IgD-negative memory B cell (primary cell): ENCODE measurements at regions not wholly inside any gene's neighbourhood (a gene's known extent, or its start where the extent isn't known, plus 50 kb on each side); places are given as distances from the start of the nearest gene placed in this dataset.
"Not testable (repeated sequence)": the region's sequence is repeated elsewhere in the genome, so short reads cannot be mapped to it uniquely, and the experiment has no call there.

Experiments
- H3K27ac Mint-ChIP-seq, 3 donors: one replicate each; pipeline ENCODE4 v1.8.0; 2020 to 2022; ENCODE audit warnings: mild to moderate bottlenecking in 3 of 3, mixed read lengths in 3 of 3, moderate library complexity in 1 of 3
- H3K27me3 Mint-ChIP-seq: one replicate; pipeline ENCODE4 v1.8.0; 2021; ENCODE audit warnings: mixed read lengths
- H3K36me3 Mint-ChIP-seq: one replicate; pipeline ENCODE4 v1.8.0; 2020; ENCODE audit warnings: mild to moderate bottlenecking, mixed read lengths
- H3K4me1 Mint-ChIP-seq, 3 donors: one replicate each; pipeline ENCODE4 v1.8.0; 2020 to 2022; ENCODE audit warnings: mixed read lengths in 3 of 3, mild to moderate bottlenecking in 1 of 3
- H3K4me3 Mint-ChIP-seq, 4 donors: one replicate each; pipeline ENCODE4 v1.8.0; 2020 to 2022; ENCODE audit warnings: mild to moderate bottlenecking in 4 of 4, mixed read lengths in 4 of 4, moderate library complexity in 3 of 4
- H3K9me3 Mint-ChIP-seq, 3 donors: one replicate each; pipeline ENCODE4 v1.8.0; 2020 to 2021; ENCODE audit warnings: mixed read lengths in 3 of 3, mild to moderate bottlenecking in 1 of 3

DNA sequence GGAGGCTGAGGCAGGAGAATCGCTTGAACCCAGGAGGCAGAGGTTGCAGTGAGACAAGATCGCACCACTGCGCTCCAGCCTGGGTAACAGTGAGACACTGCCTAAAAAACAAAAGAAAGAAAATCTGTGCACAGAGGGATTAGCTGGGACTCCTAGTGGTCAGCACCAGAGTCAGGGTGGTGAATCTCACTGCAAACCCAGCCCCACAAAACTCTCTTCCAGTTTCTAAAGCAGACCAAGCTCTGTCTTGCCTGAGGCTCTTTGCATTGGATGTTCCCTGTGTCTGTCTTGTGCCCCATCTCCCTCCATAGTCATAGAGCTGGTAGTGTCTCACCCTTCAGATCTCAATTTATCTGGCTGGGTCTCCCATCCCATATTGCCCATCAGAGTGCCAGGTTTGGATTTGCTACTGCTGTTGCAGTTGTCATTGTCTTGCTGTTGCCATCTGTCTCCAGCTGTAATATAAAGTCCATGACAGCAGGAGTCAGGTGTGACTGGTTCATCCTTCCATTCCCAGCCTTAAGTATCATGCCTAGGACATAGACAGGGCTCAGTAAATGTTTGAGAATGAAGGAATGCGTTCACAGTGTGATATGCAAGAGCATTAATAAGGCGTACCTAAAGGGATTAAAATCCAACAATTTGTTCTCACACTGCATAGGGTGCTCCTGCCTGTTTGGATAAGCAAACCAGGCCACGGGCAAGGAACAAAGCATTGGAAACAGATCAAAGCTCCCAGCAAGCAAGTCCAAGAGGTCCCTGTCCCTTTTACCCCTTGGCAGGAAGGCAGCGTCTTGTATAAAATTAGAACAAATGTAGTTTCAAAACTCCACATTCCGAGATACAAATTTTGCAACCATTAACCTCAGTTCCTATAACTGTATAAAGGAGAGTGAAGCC lies 614.6 kb upstream of the CDH5 start:
- Mint-ChIP-seq H3K27ac (no peak overlapping the region), H3K9me3 (peaks cover 8 to 10% (median 8%) of the 10 kb centered on the region in 3 donors), H3K4me1 (no peaks in the 10 kb centered on the region), H3K36me3 (no peaks in the 10 kb centered on the region), H3K4me3 (no peak overlapping the region), H3K27me3 (no peaks in the 10 kb centered on the region)

DNA sequence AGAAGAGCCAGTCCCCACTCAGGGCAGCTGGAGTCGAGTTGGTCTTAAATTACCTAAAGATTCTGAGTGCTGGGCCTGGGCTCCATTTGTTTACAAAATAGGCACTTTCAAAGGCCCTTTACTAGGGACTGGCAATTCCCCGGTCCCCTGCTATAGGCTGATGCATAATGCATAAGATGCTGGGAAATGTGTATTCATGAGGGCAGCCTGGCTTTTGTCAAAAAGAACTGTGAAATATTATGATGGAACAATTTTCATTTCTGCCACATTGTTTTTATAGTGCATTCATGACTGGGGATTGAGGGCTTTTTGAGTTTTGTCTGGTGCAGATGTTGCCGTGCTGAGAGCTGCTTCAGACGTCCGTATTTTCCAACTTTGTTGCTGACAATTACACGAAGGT lies 617.0 kb upstream of the CDH5 start:
- Mint-ChIP-seq H3K27ac (no peak overlapping the region), H3K27me3 (no peaks in the 10 kb centered on the region), H3K4me3 (no peak overlapping the region), H3K9me3 (peaks cover 5 to 8% (median 6%) of the 10 kb centered on the region in 3 donors), H3K36me3 (peaks cover 2% of the 10 kb centered on the region), H3K4me1 (no peaks in the 10 kb centered on the region)

DNA sequence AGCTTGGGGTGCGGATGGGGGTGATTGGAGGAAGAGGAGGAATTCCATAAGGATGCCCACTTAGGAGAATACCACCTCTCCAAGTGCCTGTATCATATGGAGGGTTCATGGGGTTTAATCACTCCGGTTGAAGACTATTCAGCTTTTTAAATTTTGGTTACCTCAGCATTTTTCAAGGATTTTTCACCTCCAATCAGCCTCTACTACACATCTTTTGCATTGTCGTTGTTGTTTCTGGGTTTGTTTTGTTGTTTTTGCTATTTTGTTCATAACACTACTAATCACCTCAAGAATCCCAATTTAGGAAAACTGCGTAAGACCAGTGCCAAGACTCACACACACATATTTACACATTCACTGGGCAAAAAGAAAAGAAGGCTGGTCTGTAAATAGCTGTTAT lies 619.5 kb upstream of the CDH5 start:
- Mint-ChIP-seq H3K9me3 (peaks cover 0 to 3% (median 1%) of the 10 kb centered on the region in 3 donors), H3K4me1 (no peaks in the 10 kb centered on the region), H3K36me3 (peaks cover 2% of the 10 kb centered on the region), H3K27ac (no peak overlapping the region), H3K27me3 (no peaks in the 10 kb centered on the region), H3K4me3 (no peak overlapping the region)

DNA sequence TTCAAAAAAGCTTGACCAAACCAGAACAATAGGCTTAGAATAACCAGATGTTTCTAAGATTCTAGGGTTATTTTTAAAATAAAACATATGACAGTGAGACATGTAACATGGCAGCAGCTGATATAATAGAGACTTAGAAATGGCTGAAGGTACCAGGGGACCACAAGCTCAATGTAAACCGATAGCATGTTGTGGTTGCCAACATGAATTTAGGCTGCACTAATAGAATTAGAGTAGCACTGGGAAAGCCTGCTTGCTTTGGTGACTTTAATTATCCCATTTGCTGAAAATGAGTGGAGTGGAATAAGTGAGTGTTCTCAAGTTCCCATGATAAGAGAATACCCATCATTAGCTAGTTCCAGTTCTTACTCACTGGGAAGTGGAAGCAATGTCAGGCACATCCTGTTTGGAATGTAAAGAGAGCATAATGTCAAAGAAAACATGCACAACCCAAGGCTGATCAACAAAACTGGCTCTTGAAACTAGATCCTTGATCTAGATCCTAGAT lies 621.2 kb upstream of the CDH5 start:
- Mint-ChIP-seq H3K27me3 (no peaks in the 10 kb centered on the region), H3K36me3 (peaks cover 2% of the 10 kb centered on the region), H3K9me3 (peaks cover 0 to 3% (median 1%) of the 10 kb centered on the region in 3 donors), H3K4me3 (no peak overlapping the region), H3K27ac (no peak overlapping the region), H3K4me1 (no peaks in the 10 kb centered on the region)

DNA sequence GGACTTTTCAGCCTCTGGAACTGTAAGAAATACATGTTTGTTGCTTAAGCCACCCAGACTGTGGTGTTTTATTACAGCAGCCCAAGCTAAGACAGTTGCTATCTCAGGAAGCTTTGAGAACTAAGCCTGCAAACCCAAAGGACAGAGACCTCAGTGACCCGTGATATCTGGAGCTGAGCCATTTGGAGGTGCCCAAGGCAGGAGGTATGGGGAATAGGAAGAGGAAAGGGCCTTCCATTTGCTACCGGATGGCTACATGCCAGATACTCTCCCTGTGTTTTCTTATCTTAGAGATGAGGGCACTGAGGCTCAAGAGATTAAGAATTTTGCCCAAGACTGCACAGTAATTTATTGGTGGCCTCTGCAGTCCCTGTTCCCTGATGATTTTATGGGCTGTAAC lies 622.1 kb upstream of the CDH5 start:
- no peak overlapping the region for H3K4me3 Mint-ChIP-seq
- no peaks in the 10 kb centered on the region for H3K27me3 Mint-ChIP-seq
- H3K27ac Mint-ChIP-seq, result no peak overlapping the region
- peaks cover 2% of the 10 kb centered on the region for H3K36me3 Mint-ChIP-seq
- H3K4me1 Mint-ChIP-seq, result no peaks in the 10 kb centered on the region
- peaks cover 0 to 5% (median 3%) of the 10 kb centered on the region in 3 donors for H3K9me3 Mint-ChIP-seq

DNA sequence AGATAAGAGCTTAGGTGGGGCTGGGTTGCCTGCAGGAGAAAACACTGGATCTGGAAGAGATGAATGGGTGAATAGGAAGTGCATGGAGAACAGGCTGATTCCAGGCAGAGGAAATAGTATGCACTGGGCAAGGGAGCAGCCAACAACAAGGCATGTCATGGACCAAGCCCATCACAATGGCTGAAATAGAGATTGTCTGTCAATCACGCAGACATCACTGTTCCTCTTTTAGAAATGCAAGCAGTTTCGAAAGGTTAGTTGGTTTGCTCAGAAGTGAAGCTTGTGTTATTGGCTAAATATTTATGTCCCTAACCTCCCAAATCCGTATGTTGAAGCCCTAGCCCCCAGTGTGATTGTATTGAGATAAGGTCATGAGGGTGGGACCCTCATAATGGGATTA lies 621.7 kb upstream of the CDH11 start:
- Mint-ChIP-seq H3K36me3 (peaks cover 2% of the 10 kb centered on the region), H3K4me3 (no peak overlapping the region), H3K4me1 (no peaks in the 10 kb centered on the region), H3K9me3 (peaks cover 0 to 10% (median 3%) of the 10 kb centered on the region in 3 donors), H3K27me3 (no peaks in the 10 kb centered on the region), H3K27ac (no peak overlapping the region)

DNA sequence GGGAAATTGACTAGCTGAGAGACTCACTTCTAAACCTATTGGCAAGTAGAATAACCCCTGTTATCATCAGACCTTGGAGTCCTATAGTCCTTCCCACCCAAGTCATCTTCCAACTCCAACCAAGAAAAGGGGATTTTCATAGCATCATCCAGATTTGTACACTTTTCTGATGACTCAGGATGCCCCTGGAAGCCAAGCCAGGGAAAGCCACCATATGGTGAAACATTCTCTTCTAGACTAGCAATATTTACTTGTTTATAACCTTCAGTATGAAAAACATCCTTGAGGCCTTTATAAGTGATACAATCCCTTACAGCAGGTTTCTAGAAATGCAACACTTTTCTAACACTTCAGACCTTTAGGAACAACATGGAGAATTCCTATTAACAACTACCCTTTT lies 618.8 kb upstream of the CDH11 start:
- H3K4me1 Mint-ChIP-seq, result no peaks in the 10 kb centered on the region
- H3K27ac Mint-ChIP-seq, result no peak overlapping the region
- H3K36me3 Mint-ChIP-seq, result no peaks in the 10 kb centered on the region
- no peak overlapping the region for H3K4me3 Mint-ChIP-seq
- peaks cover 0 to 10% (median 2%) of the 10 kb centered on the region in 3 donors for H3K9me3 Mint-ChIP-seq
- no peaks in the 10 kb centered on the region for H3K27me3 Mint-ChIP-seq

DNA sequence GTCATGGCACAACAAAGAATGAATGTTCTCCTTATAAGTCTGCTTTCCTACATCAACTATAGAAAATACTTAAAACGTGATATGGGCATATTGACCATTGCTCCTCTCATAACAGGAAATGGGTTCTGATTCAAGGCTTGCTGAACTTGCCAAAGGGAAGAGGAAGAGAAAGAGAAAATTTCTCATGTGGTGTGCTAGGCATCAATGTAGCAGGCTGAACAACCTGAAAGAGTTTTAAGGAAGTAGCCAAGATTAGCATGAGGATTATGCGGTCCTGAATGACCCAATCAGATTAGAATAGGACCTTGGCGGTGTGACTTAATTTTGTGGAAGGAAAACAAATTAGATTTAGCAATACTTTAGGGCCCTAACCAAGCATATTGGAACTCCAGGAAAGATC lies 617.7 kb upstream of the CDH11 start:
- Mint-ChIP-seq H3K9me3 (peaks cover 0 to 10% (median 2%) of the 10 kb centered on the region in 3 donors), H3K36me3 (no peaks in the 10 kb centered on the region), H3K27ac (no peak overlapping the region), H3K27me3 (no peaks in the 10 kb centered on the region), H3K4me1 (no peaks in the 10 kb centered on the region), H3K4me3 (no peak overlapping the region)

DNA sequence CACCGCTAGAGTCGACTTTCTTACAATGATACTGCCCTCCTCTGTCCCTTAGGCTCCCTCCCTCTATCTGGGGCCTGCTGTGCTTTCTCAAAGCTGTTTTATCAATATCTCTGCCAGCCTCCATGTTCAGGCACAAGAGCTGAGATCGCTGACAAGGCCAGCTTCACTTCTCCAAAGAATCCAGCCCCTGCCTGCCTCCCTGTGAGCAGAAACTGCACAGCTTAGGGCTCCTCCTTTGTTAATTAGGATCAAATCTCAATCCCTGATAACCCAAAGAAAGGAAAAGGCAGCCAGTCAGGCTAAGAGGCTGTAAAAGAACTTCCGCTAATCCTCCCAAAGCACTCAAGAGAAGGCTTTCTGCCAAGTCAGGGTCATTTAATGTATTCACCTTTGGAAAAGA lies 616.0 kb upstream of the CDH11 start:
- H3K36me3 Mint-ChIP-seq, result no peaks in the 10 kb centered on the region
- no peak overlapping the region for H3K4me3 Mint-ChIP-seq
- H3K4me1 Mint-ChIP-seq, result no peaks in the 10 kb centered on the region
- no peaks in the 10 kb centered on the region for H3K27me3 Mint-ChIP-seq
- H3K9me3 Mint-ChIP-seq, result peaks cover 0 to 10% (median 5%) of the 10 kb centered on the region in 3 donors
- H3K27ac Mint-ChIP-seq, result no peak overlapping the region

DNA sequence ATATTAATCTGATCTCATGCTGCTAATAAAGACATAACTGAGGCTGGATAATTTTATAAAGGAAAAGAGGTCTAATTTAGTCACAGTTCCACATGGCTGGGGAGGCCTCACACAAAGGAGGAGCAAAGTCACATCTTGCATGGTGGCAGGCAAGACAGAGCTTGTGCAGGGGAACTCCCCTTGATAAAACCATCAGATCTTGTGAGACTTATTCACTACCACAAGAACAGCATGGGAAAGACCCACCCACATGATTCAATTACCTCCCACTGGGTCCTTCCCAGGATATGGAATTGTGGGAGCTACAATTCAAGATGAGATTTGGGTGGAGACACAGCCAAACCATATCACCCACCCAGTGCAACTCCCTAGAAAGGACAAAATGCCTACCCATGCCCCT lies 613.8 kb upstream of the CDH11 start:
- H3K36me3 Mint-ChIP-seq, H3K27ac Mint-ChIP-seq, H3K27me3 Mint-ChIP-seq, H3K4me3 Mint-ChIP-seq, H3K4me1 Mint-ChIP-seq: not testable (repeated sequence)
- H3K9me3 Mint-ChIP-seq, result peaks cover 5 to 10% (median 7%) of the 10 kb centered on the region in 3 donors

DNA sequence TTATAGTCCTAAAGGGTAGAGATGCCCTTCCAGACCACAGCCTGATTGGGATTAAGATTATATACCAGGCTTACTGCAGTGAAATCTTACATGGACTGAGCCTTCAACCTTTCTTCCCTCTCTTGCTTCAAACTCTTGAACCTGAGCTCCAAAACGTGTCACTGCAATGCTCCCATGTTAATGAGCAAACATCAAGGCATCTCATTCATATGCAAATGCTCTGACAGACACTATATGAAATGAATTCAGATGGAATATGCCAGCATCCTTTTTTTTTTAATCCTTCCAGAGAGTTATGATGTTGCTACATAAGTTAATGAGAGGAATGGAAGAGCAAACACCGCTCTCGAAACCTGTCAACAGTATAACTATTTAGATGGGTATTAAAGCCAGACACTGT lies 611.9 kb upstream of the CDH11 start:
- Mint-ChIP-seq H3K27me3 (no peaks in the 10 kb centered on the region), H3K4me3 (no peak overlapping the region), H3K36me3 (no peaks in the 10 kb centered on the region), H3K4me1 (no peaks in the 10 kb centered on the region), H3K9me3 (peaks cover 0 to 7% (median 5%) of the 10 kb centered on the region in 3 donors), H3K27ac (no peak overlapping the region)

DNA sequence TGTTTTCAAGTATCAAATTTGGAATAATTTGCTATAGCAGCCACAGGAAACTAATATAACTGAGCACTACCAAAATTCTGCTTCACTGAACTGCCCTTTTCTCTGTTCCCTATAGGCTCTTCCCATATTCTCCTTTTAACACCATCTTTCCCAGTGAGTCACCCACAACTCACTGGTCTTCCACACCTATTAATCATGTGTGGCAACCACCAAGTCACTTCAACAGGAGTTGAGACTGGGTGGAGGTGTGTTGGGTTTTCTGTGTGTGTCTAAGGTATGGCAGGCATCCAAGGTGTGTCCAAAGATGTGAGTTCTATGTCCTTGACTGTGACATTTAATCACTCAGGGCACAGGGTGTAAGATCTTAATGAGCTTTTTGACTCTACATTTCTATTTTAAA lies 610.0 kb upstream of the CDH11 start:
- H3K4me1 Mint-ChIP-seq, result no peaks in the 10 kb centered on the region
- H3K27ac Mint-ChIP-seq, result no peak overlapping the region
- no peaks in the 10 kb centered on the region for H3K36me3 Mint-ChIP-seq
- no peak overlapping the region for H3K4me3 Mint-ChIP-seq
- no peaks in the 10 kb centered on the region for H3K27me3 Mint-ChIP-seq
- H3K9me3 Mint-ChIP-seq, result peaks cover 0 to 7% (median 5%) of the 10 kb centered on the region in 3 donors

DNA sequence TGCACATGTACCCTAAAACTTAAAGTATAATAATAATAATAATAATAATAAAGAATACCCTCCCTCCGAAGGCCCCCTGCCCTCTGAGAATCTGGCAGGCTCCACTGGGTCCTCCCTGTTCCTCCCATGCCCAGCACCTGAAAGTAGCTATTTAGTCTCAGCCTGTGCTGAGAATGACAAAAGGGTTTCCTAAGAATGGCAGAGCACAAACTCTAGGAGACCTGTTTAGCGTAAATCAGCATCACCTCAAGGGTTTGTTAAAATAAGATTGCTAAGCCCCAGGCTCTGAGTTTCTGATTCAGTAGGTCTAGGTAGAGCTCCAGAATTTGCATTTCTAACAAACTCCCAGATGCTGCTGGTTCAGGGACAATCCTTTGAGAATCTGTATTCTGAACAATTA lies 606.8 kb upstream of the CDH11 start:
- Mint-ChIP-seq H3K27me3 (no peaks in the 10 kb centered on the region), H3K4me1 (no peaks in the 10 kb centered on the region), H3K36me3 (no peaks in the 10 kb centered on the region), H3K9me3 (peaks cover 5 to 8% (median 7%) of the 10 kb centered on the region in 3 donors), H3K27ac (no peak overlapping the region), H3K4me3 (no peak overlapping the region)

DNA sequence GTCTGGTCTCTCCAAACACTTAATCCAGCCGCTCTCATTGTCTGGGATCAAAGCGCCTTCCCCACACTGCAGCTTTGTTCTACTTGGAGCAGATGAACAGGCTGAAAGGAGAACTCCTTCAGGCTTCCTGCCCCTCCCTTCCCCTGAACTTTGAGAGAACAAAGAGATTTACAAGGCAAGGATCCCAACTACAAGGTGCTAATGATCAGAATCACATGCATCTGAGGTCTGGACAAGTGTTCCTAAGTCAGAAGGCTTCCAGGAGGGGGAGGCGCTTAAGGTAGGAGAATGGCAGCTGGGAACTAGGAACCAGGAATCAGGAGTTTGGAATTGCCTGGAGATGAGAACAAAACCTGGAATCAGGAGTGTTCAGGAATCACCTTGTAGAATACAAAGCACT lies 606.3 kb upstream of the CDH11 start:
- Mint-ChIP-seq H3K4me3 (no peak overlapping the region), H3K9me3 (peaks cover 4 to 7% (median 5%) of the 10 kb centered on the region in 3 donors), H3K4me1 (no peaks in the 10 kb centered on the region), H3K27me3 (no peaks in the 10 kb centered on the region), H3K36me3 (no peaks in the 10 kb centered on the region), H3K27ac (no peak overlapping the region)

DNA sequence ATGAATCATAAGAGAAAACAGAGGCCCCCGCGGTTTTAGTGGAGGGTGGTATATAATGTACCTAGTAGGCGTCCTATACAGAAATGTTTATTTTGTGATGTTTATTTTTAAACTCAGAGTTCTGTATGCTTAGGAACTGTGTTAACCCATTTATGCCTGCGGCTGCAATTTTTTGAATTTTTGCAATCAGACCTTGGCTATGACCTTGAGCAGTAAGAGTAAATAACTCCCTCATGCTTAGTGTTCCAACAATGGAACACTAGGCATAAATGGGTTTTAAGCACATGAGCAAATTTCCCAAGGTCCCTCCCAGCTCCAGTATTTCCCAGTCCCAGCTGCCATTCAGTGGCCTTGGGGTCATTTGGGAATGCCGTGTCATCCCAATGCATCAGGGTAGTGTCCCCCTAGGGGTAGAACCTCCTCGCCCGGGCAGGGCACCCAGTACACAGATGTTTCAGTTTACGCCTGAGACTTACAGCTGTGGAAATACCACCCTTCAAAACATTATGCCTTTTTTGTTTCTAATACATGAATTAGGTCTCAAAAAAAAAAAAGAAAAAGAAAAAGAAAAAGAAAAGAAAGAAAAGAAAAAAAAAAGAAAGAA lies 605.8 kb upstream of the CDH11 start:
- peaks cover 4 to 7% (median 5%) of the 10 kb centered on the region in 3 donors for H3K9me3 Mint-ChIP-seq
- H3K4me3 Mint-ChIP-seq, result no peak overlapping the region
- no peak overlapping the region for H3K27ac Mint-ChIP-seq
- H3K36me3 Mint-ChIP-seq, result no peaks in the 10 kb centered on the region
- no peaks in the 10 kb centered on the region for H3K27me3 Mint-ChIP-seq
- no peaks in the 10 kb centered on the region for H3K4me1 Mint-ChIP-seq
